CD14-positive monocyte (primary cell): ENCODE measurements at regions not wholly inside any gene's neighbourhood (a gene's known extent, or its start where the extent isn't known, plus 50 kb on each side); places are given as distances from the start of the nearest gene placed in this dataset.

Experiments used
- DNase-seq, 3 donors: peaks; one replicate each; pipeline ENCODE4 v3.0.0-alpha.2; 2011 to 2022
- H2AFZ ChIP-seq: 2 replicates; pipeline ENCODE4 v1.6.0; 2012; ENCODE audit warnings: mild to moderate bottlenecking, low read depth, low read length, inconsistent platforms; ENCODE audit not compliant: insufficient read depth, poor library complexity, severe bottlenecking
- H3K27ac ChIP-seq, 2 donors: 1 replicate in 1 of 2; 2 replicates in 1 of 2; pipeline ENCODE4 v1.5.1; 2012 to 2013; ENCODE audit warnings: low read length in 2 of 2, control low read depth in 1 of 2, inconsistent platforms in 1 of 2, low read depth in 1 of 2, mild to moderate bottlenecking in 1 of 2
- H3K27me3 ChIP-seq, 2 donors: one replicate each; pipeline versions ENCODE4 v1.6.0 to v1.6.1; 2011 to 2013; ENCODE audit warnings: low read length in 2 of 2; ENCODE audit not compliant: control insufficient read depth in 2 of 2, insufficient read depth in 2 of 2
- H3K36me3 ChIP-seq, 2 donors: replicated peaks in 1 of 2; 1 replicate in 1 of 2; 2 replicates in 1 of 2; pipeline versions ENCODE4 v1.5.1 to v1.6.1; 2012 to 2013; ENCODE audit warnings: low read length in 2 of 2, control low read depth in 1 of 2, inconsistent platforms in 1 of 2, mild to moderate bottlenecking in 1 of 2; ENCODE audit not compliant: insufficient read depth in 2 of 2, control insufficient read depth in 1 of 2
- H3K4me1 ChIP-seq, 2 donors: 1 replicate in 1 of 2; 2 replicates in 1 of 2; pipeline versions ENCODE4 v1.5.1 to v1.6.1; 2012 to 2013; ENCODE audit warnings: low read length in 2 of 2, control low read depth in 1 of 2, inconsistent platforms in 1 of 2, mild to moderate bottlenecking in 1 of 2, moderate library complexity in 1 of 2; ENCODE audit not compliant: insufficient read depth in 2 of 2, control insufficient read depth in 1 of 2
- H3K4me2 ChIP-seq: replicated peaks from 2 replicates; pipeline ENCODE3; 2012; ENCODE audit warnings: low read length, moderate library complexity, mild to moderate bottlenecking; ENCODE audit not compliant: poor library complexity, severe bottlenecking; ENCODE audit errors: extremely low read depth
- H3K4me3 ChIP-seq, 3 experiments: fragments of 200-600 bp in 1 of 3; sonication (generic) in 1 of 3; replicated peaks in 1 of 3; 1 replicate in 2 of 3; 2 replicates in 1 of 3; pipeline ENCODE4 v1.5.1; 2011 to 2013; ENCODE audit warnings: low read length in 3 of 3, mild to moderate bottlenecking in 3 of 3, control low read depth in 2 of 3, low read depth in 2 of 3, inconsistent platforms in 1 of 3, moderate library complexity in 1 of 3
- H3K79me2 ChIP-seq: 2 replicates; pipeline ENCODE4 v1.6.0; 2012; ENCODE audit warnings: mild to moderate bottlenecking, control low read depth, inconsistent platforms, low read length, moderate library complexity; ENCODE audit not compliant: insufficient read depth
- H3K9ac ChIP-seq: 2 replicates; pipeline ENCODE4 v1.6.0; 2017; ENCODE audit warnings: low read length, mild to moderate bottlenecking; ENCODE audit not compliant: insufficient read depth, poor library complexity, severe bottlenecking
- H3K9me3 ChIP-seq, 2 donors: replicated peaks in 1 of 2; 1 replicate in 1 of 2; 2 replicates in 1 of 2; pipeline versions ENCODE4 v1.5.1 to v1.6.1; 2012 to 2013; ENCODE audit warnings: low read length in 2 of 2, control low read depth in 1 of 2; ENCODE audit not compliant: control insufficient read depth in 1 of 2, insufficient read depth in 1 of 2
- H4K20me1 ChIP-seq: 2 replicates; pipeline ENCODE4 v1.6.0; 2012; ENCODE audit warnings: mild to moderate bottlenecking, low read length, control low read depth, moderate library complexity; ENCODE audit not compliant: insufficient read depth
- H3K27ac Mint-ChIP-seq, 7 donors: one replicate each; pipeline ENCODE4 v1.8.0; 2020; ENCODE audit warnings: mild to moderate bottlenecking in 7 of 7, mixed read lengths in 7 of 7, moderate library complexity in 6 of 7, inconsistent platforms in 2 of 7
- H3K27me3 Mint-ChIP-seq, 3 donors: one replicate each; pipeline ENCODE4 v1.8.0; 2021 to 2022; ENCODE audit warnings: low read depth in 3 of 3, mild to moderate bottlenecking in 3 of 3, mixed read lengths in 3 of 3, moderate library complexity in 3 of 3, inconsistent platforms in 1 of 3
- H3K36me3 Mint-ChIP-seq, 2 donors: one replicate each; pipeline ENCODE4 v1.8.0; 2020; ENCODE audit warnings: mixed read lengths in 2 of 2, inconsistent platforms in 1 of 2, mild to moderate bottlenecking in 1 of 2
- H3K4me1 Mint-ChIP-seq: one replicate; pipeline ENCODE4 v1.8.0; 2020; ENCODE audit warnings: mild to moderate bottlenecking, mixed read lengths
- H3K4me3 Mint-ChIP-seq, 2 donors: one replicate each; pipeline ENCODE4 v1.8.0; 2020; ENCODE audit warnings: mild to moderate bottlenecking in 2 of 2, mixed read lengths in 2 of 2, moderate library complexity in 1 of 2
- H3K9me3 Mint-ChIP-seq, 7 donors: one replicate each; pipeline ENCODE4 v1.8.0; 2020 to 2022; ENCODE audit warnings: mixed read lengths in 7 of 7, mild to moderate bottlenecking in 6 of 7, moderate library complexity in 6 of 7, inconsistent platforms in 2 of 7
- WGBS: methylation state at CpG from one replicate; pipeline ENCODE4 v1.1.5; 2013; ENCODE audit warnings: missing lambda C conversion rate; ENCODE audit not compliant: insufficient coverage; 5-methylcytosine and 5-hydroxymethylcytosine counted together
- intact Hi-C, 2 donors: fragments of 100-400 bp; cut with micrococcal nuclease; formaldehyde crosslinking; loops; one replicate each; pipeline versions ENCODE4 v1.15.0 to v1.15.1; 2023
- TF ChIP-seq, protein P1 (sequence below): fragments of 200-600 bp; IDR thresholded peaks from one replicate; pipeline ENCODE4 v1.8.0; 2022; ENCODE audit warnings: antibody characterized with exemption, mild to moderate bottlenecking

DNA sequence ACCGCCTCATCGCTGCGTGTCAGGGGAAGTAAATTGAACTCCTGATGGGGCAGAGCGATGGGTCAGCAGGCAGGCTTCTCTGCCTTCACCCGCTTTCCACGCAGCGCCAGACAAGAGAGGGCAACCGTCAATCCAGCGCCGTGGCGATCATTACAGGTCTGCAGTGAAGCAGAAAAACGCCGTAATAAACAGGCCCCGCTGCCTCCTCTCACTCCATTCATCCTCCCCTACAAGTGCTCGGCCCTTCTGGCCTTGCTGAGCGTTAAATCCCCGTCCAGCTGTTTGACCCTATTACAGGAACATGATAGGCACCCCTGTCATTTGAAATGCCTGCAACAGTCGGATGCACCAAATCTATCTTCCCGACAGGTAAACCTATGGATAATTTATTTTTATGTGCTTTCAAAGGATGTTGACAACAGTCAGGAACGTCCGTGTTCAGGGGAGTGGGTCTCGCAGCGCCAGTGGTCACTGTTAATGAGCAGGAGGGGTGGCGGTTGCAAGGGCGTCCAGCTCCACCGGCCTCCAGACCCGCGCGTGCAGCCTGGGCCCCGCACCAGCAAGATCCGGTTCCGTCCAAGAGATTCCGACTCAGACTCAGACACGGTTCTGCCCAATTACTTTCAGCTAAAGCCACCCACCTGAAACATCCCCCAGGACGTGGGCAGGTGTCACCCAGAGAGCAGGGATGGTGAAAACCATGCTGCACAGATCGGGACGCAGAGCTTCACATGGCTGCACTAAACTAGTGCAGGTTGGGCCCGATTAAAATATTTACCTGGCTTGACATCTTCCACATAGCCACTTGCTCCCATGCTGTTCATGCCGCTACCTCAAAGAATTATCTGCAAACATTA, 508.0 kb upstream of the MGMT start:
- peaks cover 2 to 5% (median 3%) of the 10 kb centered on the region in 3 donors for H3K27me3 Mint-ChIP-seq

DNA sequence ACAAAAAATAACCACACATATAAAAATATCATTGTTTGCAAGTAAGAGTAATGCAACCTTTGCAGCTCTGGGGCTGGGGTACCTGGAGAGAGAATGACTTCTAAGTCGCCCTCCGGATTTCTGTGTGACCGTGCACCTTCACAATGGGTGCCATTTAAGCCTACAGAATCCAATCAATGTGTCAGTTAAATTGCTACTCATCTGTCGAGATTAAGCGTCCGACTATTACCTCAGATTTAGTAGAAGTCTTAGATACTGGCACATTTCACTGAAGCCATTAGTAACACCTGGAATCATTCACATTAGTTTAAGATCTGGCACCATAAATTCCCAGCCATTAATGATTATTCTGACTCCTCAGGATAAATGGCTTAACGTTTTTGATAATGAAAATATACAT, 507.3 kb upstream of the MGMT start:
- H3K4me3 ChIP-seq = no peak overlapping the region
- H3K4me3 Mint-ChIP-seq = no peak overlapping the region
- no peak overlapping the region for H3K27ac Mint-ChIP-seq
- H3K27me3 ChIP-seq = no peaks in the 10 kb centered on the region
- peaks cover 0 to 2% (median 0%) of the 10 kb centered on the region in 7 donors for H3K9me3 Mint-ChIP-seq
- H3K36me3 ChIP-seq = no peaks in the 10 kb centered on the region
- no peaks in the 10 kb centered on the region for H3K9me3 ChIP-seq
- H3K4me1 ChIP-seq = no peaks in the 10 kb centered on the region
- 80% methylated on average over 6 of the region's 7 CpGs for WGBS
- no peak overlapping the region for H2AFZ ChIP-seq
- H3K27ac ChIP-seq = no peak overlapping the region
- H3K4me1 Mint-ChIP-seq = no peaks in the 10 kb centered on the region
- intact Hi-C loops = no loop called here
- DNase-seq = no peak
- no peaks in the 10 kb centered on the region for H4K20me1 ChIP-seq
- no peaks in the 10 kb centered on the region for H3K79me2 ChIP-seq
- H3K27me3 Mint-ChIP-seq = peaks cover 5% of the 10 kb centered on the region in 3 donors
- H3K9ac ChIP-seq = no peak overlapping the region
- H3K4me2 ChIP-seq = no peak overlapping the region
- H3K36me3 Mint-ChIP-seq = no peaks in the 10 kb centered on the region
- TF ChIP-seq, protein P1, sequence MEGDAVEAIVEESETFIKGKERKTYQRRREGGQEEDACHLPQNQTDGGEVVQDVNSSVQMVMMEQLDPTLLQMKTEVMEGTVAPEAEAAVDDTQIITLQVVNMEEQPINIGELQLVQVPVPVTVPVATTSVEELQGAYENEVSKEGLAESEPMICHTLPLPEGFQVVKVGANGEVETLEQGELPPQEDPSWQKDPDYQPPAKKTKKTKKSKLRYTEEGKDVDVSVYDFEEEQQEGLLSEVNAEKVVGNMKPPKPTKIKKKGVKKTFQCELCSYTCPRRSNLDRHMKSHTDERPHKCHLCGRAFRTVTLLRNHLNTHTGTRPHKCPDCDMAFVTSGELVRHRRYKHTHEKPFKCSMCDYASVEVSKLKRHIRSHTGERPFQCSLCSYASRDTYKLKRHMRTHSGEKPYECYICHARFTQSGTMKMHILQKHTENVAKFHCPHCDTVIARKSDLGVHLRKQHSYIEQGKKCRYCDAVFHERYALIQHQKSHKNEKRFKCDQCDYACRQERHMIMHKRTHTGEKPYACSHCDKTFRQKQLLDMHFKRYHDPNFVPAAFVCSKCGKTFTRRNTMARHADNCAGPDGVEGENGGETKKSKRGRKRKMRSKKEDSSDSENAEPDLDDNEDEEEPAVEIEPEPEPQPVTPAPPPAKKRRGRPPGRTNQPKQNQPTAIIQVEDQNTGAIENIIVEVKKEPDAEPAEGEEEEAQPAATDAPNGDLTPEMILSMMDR = no peak

More for the DNA sequence above, 508.0 kb upstream of the MGMT start:
- Mint-ChIP-seq H3K27ac (no peak overlapping the region), H3K36me3 (no peaks in the 10 kb centered on the region), H3K4me3 (no peak overlapping the region), H3K4me1 (no peaks in the 10 kb centered on the region), H3K9me3 (peaks cover 0 to 2% (median 0%) of the 10 kb centered on the region in 7 donors)
- no peak for DNase-seq
- no peaks in the 10 kb centered on the region for H3K4me1 ChIP-seq
- intact Hi-C loops = no loop called here
- H3K36me3 ChIP-seq = no peaks in the 10 kb centered on the region
- H3K4me2 ChIP-seq = no peak overlapping the region
- no peaks in the 10 kb centered on the region for H4K20me1 ChIP-seq
- H3K9ac ChIP-seq = no peak overlapping the region
- no peak overlapping the region for H2AFZ ChIP-seq
- no peak overlapping the region for H3K27ac ChIP-seq
- TF ChIP-seq, protein P1 = no peak
- no peaks in the 10 kb centered on the region for H3K9me3 ChIP-seq
- H3K4me3 ChIP-seq = no peak overlapping the region
- no peaks in the 10 kb centered on the region for H3K79me2 ChIP-seq
- WGBS = 90% methylated on average over 29 of the region's 39 CpGs
- H3K27me3 ChIP-seq = no peaks in the 10 kb centered on the region
